Endothelial cell of umbilical vein (primary cell): ENCODE measurements at regions not wholly inside any gene's neighbourhood (a gene's known extent, or its start where the extent isn't known, plus 50 kb on each side); places are given as distances from the start of the nearest gene placed in this dataset.

Experiments
- BruUV-seq: library from RNA; stranded (reverse); fragments of 400-500 nt; replicated peaks from 2 replicates; lab custom pipeline; 2021; lab: Mats Ljungman, UMichigan
- CTCF ChIA-PET: fragments of 300-600, 350-600 bp; sonication (Branson Sonifier 250); formaldehyde crosslinking; loops from one replicate; lab custom pipeline; 2021; ENCODE audit warnings: antibody characterized with exemption, inconsistent platforms; lab: Charles Lee
- POLR2A ChIA-PET: fragments of 300-600, 350-600 bp; sonication (Branson Sonifier 250); formaldehyde crosslinking; loops from one replicate; lab custom pipeline; 2021; ENCODE audit warnings: antibody characterized with exemption, inconsistent platforms; lab: Charles Lee
- DNase-seq: peaks from one replicate; pipeline ENCODE4 v3.0.0-alpha.2; 2011; ENCODE audit warnings: low read depth, low spot score
- FAIRE-seq: peaks from 2 replicates; lab custom pipeline; 2011; peaks lifted over from hg19 to GRCh38; lab: Jason Lieb, UNC
- H2AFZ ChIP-seq: 2 replicates; pipeline ENCODE4 v1.6.0; 2012; ENCODE audit warnings: low read depth, low read length, control low read depth, inconsistent platforms
- H3K27ac ChIP-seq: 2 replicates; pipeline ENCODE4 v1.5.1; 2011; ENCODE audit warnings: low read depth, mild to moderate bottlenecking, control low read depth, low read length, moderate library complexity; ENCODE audit not compliant: insufficient read depth
- H3K27me3 ChIP-seq, 2 experiments: 2 replicates each; pipeline versions ENCODE4 v1.6.0 to v1.6.1; 2011; ENCODE audit warnings: low read length in 2 of 2, mixed read lengths in 1 of 2; ENCODE audit not compliant: control insufficient read depth in 2 of 2, insufficient read depth in 2 of 2
- H3K36me3 ChIP-seq, 2 experiments: 2 replicates in 1 of 2; 3 replicates in 1 of 2; pipeline ENCODE4 v1.5.1; 2011; ENCODE audit warnings: low read length in 2 of 2, mild to moderate bottlenecking in 1 of 2, moderate library complexity in 1 of 2; ENCODE audit not compliant: control insufficient read depth in 2 of 2, insufficient read depth in 2 of 2; ENCODE audit errors: extremely low read depth in 1 of 2
- H3K4me1 ChIP-seq: 3 replicates; pipeline ENCODE4 v1.5.1; 2011; ENCODE audit warnings: mild to moderate bottlenecking, low read length; ENCODE audit not compliant: control insufficient read depth, insufficient read depth; ENCODE audit errors: extremely low read depth
- H3K4me2 ChIP-seq: 2 replicates; pipeline ENCODE4 v1.6.1; 2011; ENCODE audit warnings: low read length, control low read depth, mixed read lengths; ENCODE audit not compliant: insufficient read depth
- H3K4me3 ChIP-seq, 3 experiments: fragments of 200-600 bp in 1 of 3; sonication (generic), shearing (Covaris generic) in 1 of 3; replicated peaks in 1 of 3; 2 replicates each; pipeline ENCODE4 v1.5.1; 2011 to 2016; ENCODE audit warnings: control low read depth in 3 of 3, low read length in 3 of 3, mild to moderate bottlenecking in 2 of 3, inconsistent platforms in 1 of 3, low read depth in 1 of 3, moderate library complexity in 1 of 3; ENCODE audit not compliant: insufficient read depth in 1 of 3
- H3K79me2 ChIP-seq: 2 replicates; pipeline ENCODE4 v1.6.0; 2012; ENCODE audit warnings: low read length, inconsistent platforms; ENCODE audit not compliant: control insufficient read depth, insufficient read depth
- H3K9ac ChIP-seq: replicated peaks from 2 replicates; pipeline ENCODE3; 2011; ENCODE audit warnings: low read length, control low read depth; ENCODE audit not compliant: insufficient read depth; ENCODE audit errors: extremely low read depth
- H3K9me1 ChIP-seq: replicated peaks from 3 replicates; pipeline ENCODE4 v1.6.0; 2011; ENCODE audit warnings: mild to moderate bottlenecking, low read length; ENCODE audit not compliant: control insufficient read depth, insufficient read depth; ENCODE audit errors: extremely low read depth
- H3K9me3 ChIP-seq: replicated peaks from 2 replicates; pipeline ENCODE4 v1.5.1; 2012; ENCODE audit warnings: low read length, inconsistent platforms; ENCODE audit not compliant: control insufficient read depth, insufficient read depth
- H4K20me1 ChIP-seq: replicated peaks from 2 replicates; pipeline ENCODE3; 2011; ENCODE audit warnings: mild to moderate bottlenecking, low read length; ENCODE audit not compliant: control insufficient read depth, insufficient read depth; ENCODE audit errors: extremely low read depth
- CTCF ChIP-seq, 2 donors: IDR thresholded peaks; 1 replicate in 1 of 2; 2 replicates in 1 of 2; pipeline ENCODE4 v1.5.1; 2011; ENCODE audit warnings: low read length in 2 of 2, mild to moderate bottlenecking in 2 of 2, moderate library complexity in 2 of 2, control low read depth in 1 of 2, inconsistent platforms in 1 of 2, low read depth in 1 of 2; ENCODE audit not compliant: insufficient read depth in 1 of 2; ENCODE audit errors: extremely low read depth in 1 of 2
- MYC ChIP-seq: IDR thresholded peaks from one replicate; pipeline ENCODE4 v1.6.1; 2011; ENCODE audit warnings: mild to moderate bottlenecking, low read depth, low read length
- dilution Hi-C: fragments of 300-500 bp; cut with MboI; formaldehyde crosslinking; loops from one replicate; pipeline ENCODE4 v1.15.0; 2019; ENCODE audit warnings: low sequenced_read_pairs; ENCODE audit not compliant: extremely low pct_ligation_motif_present
- intact Hi-C: fragments of 100-400 bp; cut with micrococcal nuclease; formaldehyde crosslinking; loops from one replicate; pipeline ENCODE4 v1.10.0; 2022

- FAIRE-seq = no peak
Observed at GRCh38 chr12:107875786-107876185, 101.3 kb downstream of the ASCL4 start.

More at GRCh38 chr12:107875786-107876185, 101.3 kb downstream of the ASCL4 start:
- no peaks in the 10 kb centered on the region for H4K20me1 ChIP-seq
- BruUV-seq = no TSS peak
- ChIA-PET POLR2A (no interaction called here), CTCF (interaction anchor here (1.5 kb wide), 1 partner anchor 10 kb away, joined by 9 read pairs; no protein-coding TSS in a partner anchor)
- H3K79me2 ChIP-seq = no peaks in the 10 kb centered on the region
- no peaks in the 10 kb centered on the region for H3K9me3 ChIP-seq
- H3K36me3 ChIP-seq = no peaks in the 10 kb centered on the region
- TF ChIP-seq MYC = no peak
- no peak for TF ChIP-seq CTCF (IDR thresholded peaks at IDR 0.05; ENCODE audit: extremely low read depth in 1 of 2, insufficient read depth in 1 of 2, low read depth in 1 of 2, low read length in 2 of 2)
- H3K4me3 ChIP-seq = no peak overlapping the region
- peaks cover 0 to 3% of the 10 kb centered on the region in 2 experiments for H3K27me3 ChIP-seq
- H3K9me1 ChIP-seq = no peaks in the 10 kb centered on the region
- dilution Hi-C loops (no loop called here), intact Hi-C loops (no loop called here)
- H3K27ac ChIP-seq = no peak overlapping the region
- H2AFZ ChIP-seq = no peak overlapping the region
- H3K4me1 ChIP-seq = no peaks in the 10 kb centered on the region
- no peak for DNase-seq
- no peak overlapping the region for H3K9ac ChIP-seq
- no peak overlapping the region for H3K4me2 ChIP-seq
